Gastrocnemius medialis (tissue), 4 donors: ENCODE measurements at regions not wholly inside any gene's neighbourhood (a gene's known extent, or its start where the extent isn't known, plus 50 kb on each side); places are given as distances from the start of the nearest gene placed in this dataset.
"Not testable (repeated sequence)": the region's sequence is repeated elsewhere in the genome, so short reads cannot be mapped to it uniquely, and the experiment has no call there.

ENCODE experiments used
- POLR2A ChIP-seq, 2 donors: fragments of 450-650 bp; IDR thresholded peaks; one replicate each; pipeline ENCODE4 v1.6.1; 2017; ENCODE audit warnings: antibody characterized with exemption in 2 of 2, mild to moderate bottlenecking in 2 of 2, moderate library complexity in 2 of 2
- TF ChIP-seq, protein P1 (sequence below), 5 experiments: fragments of 450-650 bp in 3 of 5; fragments of 200-600 bp in 2 of 5; sonication (generic) in 2 of 5; IDR thresholded peaks in 4 of 5; conservative IDR thresholded peaks in 1 of 5; 1 replicate in 4 of 5; 2 replicates in 1 of 5; pipeline ENCODE4 v1.5.1; 2016 to 2019; ENCODE audit warnings: antibody characterized with exemption in 5 of 5, mild to moderate bottlenecking in 3 of 5, moderate library complexity in 3 of 5

DNA sequence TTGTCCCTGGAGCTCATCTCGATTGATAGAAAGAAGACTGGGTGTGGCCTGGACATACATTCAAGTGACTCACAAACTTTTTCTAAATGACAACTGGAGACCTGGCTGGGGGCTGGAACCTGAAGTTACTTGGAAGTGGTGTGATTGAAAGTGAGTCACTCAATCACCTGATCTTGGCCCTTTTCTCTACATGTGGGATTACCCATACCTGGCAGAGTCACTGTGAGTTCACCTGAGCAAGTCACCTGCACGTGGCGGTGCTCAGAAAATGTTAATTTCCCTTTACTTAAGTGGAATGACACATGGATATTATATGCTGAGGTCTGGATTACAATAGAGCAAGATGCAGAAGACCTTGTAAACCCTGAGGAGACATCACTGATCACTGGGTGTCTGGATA lies 140.2 kb downstream of the CDY2A start:
- TF ChIP-seq, protein P1, sequence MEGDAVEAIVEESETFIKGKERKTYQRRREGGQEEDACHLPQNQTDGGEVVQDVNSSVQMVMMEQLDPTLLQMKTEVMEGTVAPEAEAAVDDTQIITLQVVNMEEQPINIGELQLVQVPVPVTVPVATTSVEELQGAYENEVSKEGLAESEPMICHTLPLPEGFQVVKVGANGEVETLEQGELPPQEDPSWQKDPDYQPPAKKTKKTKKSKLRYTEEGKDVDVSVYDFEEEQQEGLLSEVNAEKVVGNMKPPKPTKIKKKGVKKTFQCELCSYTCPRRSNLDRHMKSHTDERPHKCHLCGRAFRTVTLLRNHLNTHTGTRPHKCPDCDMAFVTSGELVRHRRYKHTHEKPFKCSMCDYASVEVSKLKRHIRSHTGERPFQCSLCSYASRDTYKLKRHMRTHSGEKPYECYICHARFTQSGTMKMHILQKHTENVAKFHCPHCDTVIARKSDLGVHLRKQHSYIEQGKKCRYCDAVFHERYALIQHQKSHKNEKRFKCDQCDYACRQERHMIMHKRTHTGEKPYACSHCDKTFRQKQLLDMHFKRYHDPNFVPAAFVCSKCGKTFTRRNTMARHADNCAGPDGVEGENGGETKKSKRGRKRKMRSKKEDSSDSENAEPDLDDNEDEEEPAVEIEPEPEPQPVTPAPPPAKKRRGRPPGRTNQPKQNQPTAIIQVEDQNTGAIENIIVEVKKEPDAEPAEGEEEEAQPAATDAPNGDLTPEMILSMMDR (IDR thresholded peaks at IDR 0.05 in 4 of 5, conservative IDR thresholded peaks at IDR 0.05 in 1 of 5) = not testable (repeated sequence)
- TF ChIP-seq POLR2A (IDR thresholded peaks at IDR 0.05) = not testable (repeated sequence)
